Amygdala (tissue), 56 donors: ENCODE measurements at regions not wholly inside any gene's neighbourhood (a gene's known extent, or its start where the extent isn't known, plus 50 kb on each side); places are given as distances from the start of the nearest gene placed in this dataset.

Experiments used
- DNase-seq, 56 donors: peaks; one replicate each; lab custom pipeline; 2025; lab: John Stamatoyannopoulos, UW

DNA sequence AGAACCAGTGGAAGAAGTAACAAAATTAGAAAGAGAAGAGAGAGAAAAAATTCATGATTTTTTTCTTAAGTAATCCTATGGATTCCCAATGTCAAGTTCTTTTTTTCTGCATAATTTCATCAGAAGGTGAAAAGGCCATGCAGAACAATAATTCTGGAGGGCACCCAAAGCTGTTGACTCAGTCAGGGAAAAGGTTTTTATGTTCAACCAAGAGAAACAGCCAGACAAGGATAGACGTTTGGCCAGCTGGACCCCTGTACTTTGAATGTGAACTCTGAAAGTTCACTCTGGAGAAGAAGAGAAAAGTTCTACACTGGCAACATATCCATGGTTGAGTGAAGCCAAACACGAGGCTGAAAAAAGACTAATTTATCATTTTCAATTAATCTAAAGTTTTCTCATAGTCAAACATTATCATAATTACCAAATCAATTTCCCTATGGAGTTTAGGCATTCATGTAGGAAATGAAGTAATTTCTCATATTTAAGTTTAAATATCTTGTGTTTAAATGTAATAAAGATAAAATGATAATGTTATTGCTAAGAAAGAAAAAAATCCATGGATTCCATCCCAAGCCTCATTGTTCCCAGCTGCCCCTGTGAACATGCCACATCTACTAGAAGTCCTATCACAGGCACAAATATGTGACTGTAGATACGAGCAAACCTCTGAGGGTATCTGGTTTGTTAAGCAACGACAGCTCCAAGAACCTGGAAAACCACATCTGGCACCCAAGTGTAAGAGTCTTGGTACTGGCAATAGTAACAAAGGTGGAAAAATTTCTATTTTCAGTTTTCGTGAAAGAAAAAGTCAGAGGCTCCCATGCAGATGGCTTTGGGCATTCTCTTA lies 742.7 kb upstream of the ACVR2A start:
- no peak for DNase-seq

DNA sequence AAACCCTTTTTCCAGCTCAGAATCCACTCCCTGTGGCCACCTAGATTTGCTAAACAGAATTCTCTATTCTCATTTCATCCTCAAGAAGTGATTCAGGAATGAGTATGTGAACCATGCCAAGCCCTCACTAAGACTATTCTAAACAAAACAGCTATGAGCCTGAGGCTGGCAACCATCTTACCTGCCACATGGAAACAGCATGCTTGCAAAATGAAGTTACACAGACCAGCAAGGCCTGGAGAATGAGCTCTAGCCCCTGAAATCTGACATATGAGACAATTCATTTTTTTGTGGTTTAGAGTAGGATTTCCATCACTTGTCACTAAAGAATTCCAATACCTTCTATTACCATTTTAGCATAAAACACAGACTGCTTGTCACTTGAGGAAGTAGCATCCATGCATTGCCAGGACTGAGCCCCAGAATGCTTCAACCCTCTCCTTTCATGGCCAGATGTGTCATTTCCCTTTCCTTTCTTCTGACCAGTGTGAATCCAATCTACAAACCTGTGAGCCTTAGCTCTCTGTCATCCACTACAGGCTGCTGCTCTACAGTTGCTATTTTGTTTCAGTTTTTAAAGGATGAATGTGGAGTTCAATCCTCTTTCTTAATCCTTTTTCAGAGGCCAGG lies 744.3 kb upstream of the ACVR2A start:
- no peak for DNase-seq

DNA sequence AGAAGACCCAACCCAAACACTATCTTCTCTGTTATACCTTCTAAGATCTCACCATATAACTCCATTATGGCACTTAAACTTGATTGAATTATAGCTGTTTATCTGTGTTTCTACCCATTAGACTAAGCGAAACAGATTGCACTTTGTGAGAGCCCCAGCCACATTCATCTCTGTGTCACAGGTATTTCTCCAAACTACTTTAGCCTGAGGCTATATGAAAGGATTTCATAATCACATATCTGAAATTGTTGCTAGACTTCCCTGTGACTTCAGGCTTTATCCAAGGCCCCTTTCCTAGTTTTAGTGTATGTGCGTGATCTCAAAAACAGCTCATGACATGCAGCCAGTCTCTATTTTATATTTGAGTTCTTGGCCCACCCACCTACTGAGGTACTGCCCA lies 745.0 kb upstream of the ACVR2A start:
- DNase-seq = no peak

DNA sequence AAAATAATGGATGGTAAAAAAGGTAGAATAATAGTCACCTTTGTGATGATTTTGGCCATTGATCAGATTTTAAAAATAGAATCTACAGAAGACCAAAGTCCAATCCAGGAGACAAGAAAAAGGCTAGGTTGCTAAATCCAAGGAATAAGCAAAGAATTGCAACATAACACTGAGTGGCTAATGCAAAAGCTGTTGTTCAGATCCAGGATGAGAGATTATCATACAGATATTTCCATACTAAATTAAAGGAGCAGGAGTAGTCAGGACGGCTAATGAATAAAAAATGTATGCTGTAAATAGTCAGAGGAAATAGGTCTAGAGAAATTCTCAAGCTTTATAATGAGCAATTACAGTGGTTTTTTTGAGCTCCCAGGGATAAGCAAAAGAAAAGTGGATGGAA lies 745.9 kb upstream of the ACVR2A start:
- DNase-seq = no peak

DNA sequence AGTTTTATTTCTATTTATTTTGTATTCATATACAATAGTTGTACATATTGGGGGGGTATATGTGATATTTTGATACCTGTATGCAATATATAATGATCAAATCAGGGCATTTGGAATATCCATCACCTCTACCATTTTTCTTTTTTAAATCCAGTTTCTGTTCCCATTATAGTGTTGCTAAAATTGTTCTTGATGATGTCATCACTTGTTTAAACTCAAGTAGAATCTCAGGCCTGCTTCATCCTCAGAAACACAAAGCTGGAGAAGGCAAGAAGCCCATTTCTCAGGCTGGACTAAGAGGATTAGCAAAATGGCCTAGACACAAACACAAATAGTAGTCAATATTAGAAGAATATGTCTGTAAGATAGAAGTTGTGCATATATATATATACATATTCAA lies 747.1 kb upstream of the ACVR2A start:
- no peak for DNase-seq

DNA sequence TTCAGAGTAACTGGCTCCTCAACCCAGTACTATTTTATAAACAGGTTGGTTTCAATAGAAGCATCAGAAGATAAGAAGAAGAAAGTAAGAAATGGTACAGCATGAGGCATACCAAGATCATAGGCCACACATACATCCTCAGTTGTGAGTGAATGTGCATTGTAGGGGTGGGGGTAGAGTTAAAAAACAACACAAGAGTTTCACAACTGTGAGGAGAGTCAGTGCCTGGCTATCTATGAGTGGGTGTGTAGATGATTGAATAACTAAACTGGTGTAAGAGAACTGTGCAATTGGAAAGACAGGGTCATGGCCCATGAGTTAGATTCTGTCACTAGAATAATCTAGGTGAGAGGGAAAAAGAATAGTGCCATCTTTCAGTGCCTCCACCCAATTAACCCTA lies 748.2 kb upstream of the ACVR2A start:
- DNase-seq = no peak

DNA sequence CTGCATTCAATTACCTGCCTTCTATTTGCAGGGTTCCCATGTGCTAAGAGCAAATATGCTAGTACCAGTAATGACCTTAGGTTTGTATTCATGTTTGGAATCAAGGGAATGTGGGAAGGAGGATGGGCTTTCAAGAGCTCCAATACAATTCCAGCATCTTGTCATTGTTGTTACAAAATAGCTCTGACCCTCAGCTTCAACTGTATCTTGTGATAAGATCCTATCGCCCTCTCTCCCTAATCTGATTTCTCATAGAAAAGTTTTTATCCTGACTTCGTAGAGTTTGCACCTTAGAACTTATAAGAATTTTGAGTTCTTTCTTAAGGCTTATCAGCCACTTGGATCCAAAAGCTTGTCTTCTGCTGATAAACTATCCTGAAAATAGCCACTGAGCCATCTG lies 749.5 kb upstream of the ACVR2A start:
- DNase-seq = no peak

DNA sequence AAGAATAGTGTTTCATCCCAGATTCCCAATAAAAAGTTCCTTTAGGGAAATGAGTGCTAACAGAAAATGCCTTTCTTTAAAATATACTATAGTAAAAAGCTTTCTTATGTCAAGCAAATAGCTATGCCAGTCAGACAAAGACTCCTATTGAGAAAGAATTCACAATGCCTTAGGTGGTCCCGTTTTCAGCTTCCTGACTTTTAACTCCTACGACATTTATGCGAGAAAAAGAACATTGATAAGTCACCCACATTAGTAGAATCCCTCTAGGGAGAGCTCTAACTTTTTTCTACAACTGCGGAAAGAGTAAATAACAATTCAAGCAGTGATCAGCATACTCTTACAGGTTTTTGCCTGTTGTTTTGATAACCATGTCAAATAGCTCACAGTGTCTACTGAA lies 750.8 kb upstream of the ACVR2A start:
- DNase-seq = no peak

DNA sequence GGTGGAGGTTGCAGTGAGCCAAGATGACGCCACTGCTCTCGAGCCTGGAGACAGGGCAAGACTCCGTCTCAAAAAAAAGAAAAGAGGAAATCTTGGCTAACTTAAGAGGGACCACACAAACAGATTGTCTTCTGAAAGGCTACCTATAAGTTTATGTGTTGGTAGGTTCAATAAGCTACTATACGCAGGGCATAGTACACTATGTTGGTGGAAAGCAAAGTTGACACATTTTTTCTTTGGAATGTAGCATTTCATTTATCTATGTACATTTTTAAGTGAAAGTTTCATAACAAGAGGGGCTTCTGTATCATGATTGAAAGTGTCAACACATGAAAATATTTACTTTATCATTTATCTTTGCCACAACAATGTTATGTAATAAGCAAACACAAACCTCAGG lies 752.6 kb upstream of the ACVR2A start:
- no peak for DNase-seq

DNA sequence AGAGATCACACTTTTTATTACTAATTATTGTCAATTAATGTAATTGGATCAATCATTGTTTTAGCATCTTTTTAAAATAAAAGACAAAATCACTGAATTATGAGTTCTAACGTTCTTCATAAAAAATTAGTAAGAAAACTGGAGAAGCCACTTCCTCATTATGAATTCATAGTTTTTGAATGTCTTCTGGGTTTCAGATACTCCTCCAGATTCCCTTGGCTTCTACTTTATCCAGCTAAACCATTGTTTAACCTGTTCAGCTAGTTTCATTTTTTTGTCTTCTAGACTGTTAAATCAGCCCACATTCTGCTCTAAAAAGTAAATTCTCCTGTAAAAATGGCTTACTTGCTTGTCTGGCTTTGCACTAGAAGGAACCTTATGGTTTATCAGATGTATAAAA lies 753.4 kb upstream of the ACVR2A start:
- DNase-seq = no peak

DNA sequence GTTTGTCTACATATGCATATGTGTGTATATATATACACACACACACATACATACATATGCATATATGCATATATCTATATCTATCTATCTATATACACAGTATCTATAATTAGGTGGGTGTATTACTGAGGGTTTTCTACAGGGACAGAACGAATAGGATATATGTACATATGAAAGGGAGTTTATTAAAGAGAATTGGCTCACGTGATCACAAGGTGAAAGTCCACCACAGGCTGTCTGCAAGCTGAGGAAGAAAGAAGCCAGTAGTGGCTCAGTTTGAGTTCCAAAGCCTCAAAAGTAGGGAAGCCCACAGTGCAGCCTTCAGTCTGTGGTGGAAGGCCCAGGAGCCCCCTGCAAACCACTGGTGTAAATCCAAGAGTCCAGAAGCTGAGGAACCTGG lies 756.0 kb upstream of the ACVR2A start:
- no peak for DNase-seq

DNA sequence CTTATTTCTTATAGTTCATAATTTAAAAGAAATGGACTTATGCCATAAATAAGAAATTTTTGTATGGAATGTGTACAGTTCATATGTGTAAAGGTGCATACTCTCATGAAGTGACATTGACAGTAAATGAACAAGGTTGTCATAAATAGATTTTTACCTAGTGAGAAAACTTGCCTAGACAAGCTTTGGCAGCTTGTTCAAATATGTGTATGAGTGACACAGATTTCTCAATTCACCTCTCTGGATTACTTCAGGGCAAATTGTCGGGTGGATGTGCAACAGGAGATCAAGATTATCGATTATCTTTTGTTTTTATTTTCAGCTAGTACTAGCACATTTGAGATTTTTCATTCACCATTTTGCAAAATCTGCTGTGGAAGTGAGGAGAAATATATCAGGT lies 758.1 kb upstream of the ACVR2A start:
- DNase-seq = no peak

DNA sequence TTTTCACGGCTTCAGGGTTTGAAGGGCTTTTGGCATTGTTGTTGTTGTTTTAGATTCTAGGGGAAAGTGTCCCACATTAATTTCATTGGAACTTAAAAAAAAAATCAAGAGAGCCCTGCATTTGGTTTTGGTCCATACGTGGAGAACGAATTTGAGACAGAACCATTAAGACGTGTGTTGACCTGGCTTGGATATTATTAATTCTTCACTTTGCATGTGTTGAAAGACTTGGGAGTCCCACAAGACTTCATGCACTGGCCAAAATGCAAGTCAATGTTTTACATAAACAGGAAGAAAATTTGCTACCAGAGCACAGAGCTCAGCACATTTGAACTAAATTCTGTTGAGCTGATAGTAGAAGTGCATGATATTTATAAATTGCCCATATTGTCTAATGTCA lies 761.2 kb upstream of the ACVR2A start:
- DNase-seq = no peak

DNA sequence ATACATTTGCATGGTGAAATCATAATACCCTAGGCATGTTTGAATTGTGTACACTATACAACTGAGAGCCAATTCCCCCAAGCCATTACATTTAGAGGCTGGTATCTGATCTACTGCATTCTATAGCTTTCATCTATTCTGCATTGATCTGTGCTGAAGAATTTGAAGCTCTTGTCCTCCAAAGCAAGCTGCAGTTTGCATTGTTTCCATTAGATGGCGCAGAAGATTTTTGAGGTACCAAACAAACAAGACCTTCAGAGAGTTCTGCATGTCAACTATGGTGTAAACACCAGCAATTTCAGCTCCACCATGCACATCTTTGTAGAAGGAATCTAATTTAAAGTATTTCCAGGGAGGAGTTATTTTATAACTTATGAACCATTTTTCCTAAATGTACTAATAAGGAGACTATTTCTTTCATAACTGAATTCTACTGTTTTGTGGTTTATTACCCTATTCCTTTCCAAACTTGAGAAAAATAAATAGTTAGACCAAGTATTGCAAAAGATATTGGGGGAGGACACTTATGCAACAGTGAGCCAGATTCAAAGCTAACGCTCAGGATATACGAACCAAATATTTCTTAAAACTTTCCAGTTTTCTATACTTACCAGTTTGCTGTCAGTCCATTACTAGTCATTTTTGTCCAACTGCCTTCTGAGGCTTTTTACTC lies 761.8 kb upstream of the ACVR2A start:
- peak in 37 of 56 donors; percentile 0 to 84 (median 18) for DNase-seq

DNA sequence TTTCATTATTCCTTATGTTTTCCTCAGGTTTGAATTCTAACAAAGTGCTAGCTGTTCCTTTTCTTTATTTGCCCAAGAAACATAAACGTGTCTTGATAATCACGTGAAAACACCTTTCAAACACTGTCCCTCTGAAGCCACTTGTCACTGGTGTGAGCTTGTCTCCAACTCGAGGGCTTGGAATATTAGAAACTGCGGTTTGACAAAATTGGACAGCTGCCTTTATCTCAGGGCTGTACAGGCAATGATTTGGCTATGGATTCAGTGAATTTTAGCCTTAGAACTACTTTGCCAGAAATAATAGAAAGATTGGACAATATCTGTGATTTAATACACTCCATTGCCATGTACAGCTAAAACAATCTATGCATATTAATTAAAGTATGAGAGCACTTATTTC lies 763.0 kb upstream of the ACVR2A start:
- DNase-seq = no peak

DNA sequence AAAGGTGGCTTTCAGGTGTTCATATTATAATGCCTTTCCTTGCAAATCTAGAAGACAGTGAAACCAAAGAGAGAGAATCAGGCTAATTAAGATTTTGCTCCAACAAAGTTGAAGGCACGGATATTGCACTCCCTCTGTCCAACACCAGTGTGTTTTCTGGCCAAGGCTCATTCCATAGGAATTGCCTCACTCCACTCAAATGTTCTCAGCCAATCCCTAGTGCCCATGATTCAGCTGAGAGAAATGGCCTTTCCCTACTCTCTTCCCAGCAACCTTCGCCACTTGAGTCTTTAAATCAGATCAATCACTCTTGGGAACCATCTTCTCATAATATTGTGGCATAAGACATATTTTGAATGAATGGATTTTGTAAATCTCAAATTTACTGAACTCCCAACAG lies 768.2 kb upstream of the ACVR2A start:
- no peak for DNase-seq

DNA sequence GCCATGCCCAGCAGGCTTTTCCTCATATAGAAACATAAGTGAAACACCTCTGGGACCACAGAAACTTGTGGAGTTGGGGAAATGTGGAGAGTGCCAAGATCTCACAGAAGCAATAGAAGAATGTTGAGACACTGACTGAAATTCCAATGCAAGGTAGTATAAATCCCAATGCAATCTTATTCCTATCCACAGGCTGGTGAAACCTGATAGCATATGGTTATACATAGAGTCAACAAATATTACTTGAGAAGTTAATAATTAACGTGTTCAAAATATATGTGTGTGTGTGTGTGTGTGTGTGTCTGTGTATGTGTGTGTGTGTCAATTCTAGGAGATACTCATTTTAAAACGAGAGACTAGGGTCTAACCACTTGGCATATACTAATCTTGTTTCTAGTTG lies 776.8 kb upstream of the ACVR2A start:
- no peak for DNase-seq

DNA sequence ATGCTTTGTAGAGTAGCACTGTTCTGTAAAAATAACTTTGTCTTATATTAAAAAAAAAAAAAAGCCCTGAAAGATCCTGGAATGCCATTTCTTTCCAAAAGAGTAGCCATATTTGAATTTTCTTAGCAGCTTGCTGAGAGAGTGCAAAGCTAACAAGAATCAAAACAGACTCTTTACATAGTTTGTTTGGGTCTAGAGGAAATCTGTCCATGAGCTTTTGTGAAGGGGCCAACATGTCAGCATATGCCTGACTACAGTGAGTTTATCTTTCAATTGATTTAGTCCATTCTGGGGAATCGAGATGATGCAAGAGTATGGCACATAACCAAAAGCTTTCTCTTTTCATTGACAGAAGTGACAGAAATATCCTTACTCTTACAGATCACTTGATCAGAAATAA lies 777.7 kb upstream of the ACVR2A start:
- DNase-seq = no peak

DNA sequence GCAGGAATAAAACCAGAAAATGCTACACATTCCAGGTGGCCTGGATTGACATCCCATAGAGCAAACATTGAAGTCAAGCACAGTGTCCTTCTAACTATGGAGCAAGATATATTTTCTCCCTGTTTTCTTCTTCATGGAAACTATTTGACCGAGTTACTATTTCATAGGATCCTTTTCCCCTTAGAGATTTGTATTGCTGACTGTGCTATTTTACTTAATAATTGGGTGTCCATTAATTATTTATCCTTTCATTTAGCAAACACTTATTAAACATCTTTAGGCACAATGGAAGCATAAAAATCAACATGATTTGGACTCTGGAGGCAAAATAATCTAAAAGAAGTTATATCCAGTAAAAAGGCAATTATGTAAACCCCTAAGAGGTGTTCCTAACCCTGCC lies 782.8 kb upstream of the ACVR2A start:
- DNase-seq = no peak

DNA sequence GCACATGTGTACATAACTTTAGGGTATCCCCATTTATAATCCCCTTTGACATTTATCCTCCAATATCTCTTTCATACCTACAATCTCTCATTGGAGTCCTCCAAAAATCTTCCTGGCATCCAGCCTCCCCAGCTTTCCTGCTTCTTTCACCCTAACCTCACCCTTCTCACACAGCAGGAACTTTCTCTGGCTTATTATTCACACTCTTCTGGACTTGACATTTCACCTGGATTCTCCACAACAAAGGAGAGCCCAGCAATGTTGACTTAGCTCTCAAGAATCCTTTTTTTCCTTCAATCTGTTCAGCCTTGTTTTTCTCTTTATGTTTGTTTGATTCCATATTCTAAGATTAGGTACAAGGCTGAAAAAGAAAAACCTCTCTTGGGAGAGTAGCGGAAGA lies 783.6 kb upstream of the ACVR2A start:
- DNase-seq = no peak

DNA sequence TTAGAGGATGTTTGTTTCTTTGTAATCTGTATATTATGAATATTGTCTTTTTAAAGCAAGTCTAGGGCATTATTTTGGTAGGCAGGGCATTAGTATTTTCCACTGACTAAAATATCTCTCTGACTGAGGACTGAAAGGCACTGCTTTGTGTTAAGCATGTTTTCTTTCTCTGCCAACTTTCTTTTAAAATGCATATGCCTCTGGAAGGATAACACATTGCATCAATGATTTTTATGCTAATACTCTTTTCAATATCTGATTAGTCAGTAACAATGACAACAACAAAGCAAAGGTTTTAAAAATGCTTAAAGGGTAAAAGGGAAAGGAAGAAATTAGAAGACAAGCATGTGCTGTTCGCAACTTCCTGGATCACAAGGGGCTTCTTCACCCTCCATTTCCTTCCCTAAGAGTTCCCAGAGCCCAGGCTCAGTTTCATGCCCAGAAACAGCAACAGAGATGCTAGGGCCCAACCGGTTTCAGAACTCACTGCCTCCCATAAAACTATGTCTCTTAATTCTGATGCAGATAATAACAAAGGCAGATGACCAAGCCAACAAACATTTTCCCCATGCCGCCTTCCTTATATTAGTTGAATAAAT lies 786.8 kb upstream of the ACVR2A start:
- DNase-seq = no peak

DNA sequence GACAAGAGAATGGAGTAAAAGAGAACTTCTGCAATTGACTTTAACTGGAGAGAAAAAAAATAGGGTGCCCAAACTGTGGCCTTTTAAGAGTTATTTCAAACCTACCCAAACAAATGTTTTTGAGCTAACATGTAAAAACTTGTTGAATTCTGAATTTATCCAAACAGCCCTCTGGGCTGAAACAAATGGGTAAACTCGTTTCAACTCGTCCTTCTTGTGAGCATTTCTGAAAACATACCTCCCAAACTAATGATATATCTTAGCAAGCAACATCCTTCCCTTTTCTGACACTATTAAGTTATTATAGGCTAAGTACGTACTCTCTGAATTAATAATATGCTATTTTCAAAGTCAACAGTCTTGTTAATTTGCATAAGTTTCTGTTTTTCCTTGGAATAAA lies 793.0 kb upstream of the ACVR2A start:
- no peak for DNase-seq
